ENCODE measurements at regions not wholly inside any gene's neighbourhood (a gene's known extent, or its start where the extent isn't known, plus 50 kb on each side); places are given as distances from the start of the nearest gene placed in this dataset.
"Not testable (repeated sequence)": the region's sequence is repeated elsewhere in the genome, so short reads cannot be mapped to it uniquely, and the experiment has no call there.

DNA sequence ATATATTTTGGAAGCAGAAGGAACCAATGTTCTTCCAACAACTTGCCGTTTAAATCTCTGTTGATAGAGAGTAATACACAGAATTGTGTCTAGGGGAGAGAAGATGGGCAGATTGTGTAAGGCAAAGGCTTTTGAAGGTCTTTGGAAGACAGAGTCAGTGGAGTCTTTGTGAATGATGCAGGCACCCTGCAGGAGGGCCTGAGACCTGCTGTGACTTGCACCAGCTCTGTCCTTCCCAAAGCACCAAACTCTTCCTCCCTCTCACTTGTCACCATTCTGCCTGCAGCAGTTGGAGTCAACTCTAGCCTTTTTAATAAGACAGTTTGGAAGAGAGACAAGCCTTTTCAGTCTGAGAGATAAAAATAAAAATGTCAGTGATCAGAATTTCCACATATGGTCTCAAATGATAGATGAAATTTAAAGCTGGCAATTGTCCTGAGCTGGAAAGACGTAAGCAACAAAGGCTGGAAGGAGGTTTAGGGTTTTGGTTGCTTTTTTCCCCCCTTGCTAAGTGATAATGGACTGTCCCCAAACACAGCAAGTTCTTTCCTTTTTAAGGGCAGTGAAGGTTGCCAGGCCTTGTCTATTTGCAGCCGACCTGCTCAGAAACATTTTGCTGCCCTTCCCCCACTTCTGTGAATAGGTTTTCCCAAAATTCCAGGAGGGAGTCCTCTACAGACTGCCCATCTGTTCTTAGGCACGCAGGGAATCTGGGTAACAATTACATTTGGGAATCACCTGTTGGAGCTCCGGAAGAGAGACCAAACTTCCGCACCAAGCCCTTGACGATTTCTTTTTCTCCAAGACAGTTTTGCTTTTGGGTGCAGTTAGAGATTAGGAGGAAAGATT, 103.0 kb upstream of the NTF3 start:
- DNase-seq, result peak; percentile 34

DNA sequence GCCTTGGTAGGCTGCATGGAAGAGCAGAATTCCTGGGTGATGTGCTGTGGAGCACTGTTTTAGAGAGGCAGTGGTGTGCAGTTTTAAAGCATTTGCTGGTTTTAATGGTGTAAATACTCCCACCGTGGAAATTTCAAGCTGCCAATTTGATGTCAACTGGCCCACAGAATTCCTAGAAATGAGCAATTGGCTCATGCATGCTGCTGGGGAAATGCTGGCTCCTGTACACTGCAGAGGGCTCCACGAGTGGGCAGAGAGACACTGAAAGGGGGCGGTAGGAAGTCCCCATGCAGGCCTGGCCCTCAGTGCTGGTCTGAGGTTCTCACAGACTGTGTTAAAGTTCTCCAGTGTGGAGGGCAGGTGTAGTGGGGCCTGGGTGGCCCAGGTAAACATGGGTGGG, 99.4 kb upstream of the NTF3 start:
- DNase-seq, result no peak

DNA sequence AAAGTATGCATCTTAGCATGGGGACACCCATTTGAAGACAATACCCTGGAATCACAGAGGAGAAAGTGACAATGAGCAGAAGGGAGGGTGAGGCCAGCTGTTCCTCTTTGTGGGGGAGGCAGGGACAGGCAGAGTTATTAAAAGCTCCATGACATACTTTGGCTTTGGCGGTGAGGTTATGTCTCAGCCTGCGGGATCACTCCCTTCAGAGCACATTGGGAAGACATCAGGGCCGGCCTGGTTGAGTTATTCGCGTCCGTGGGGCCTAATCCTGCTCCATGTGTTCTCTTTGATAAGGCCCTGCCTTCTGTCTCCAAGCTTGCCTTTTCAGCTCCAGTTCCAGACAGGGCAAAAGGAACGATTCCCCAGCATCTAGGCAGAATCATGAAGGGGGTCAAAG, 98.8 kb upstream of the NTF3 start:
- DNase-seq, result no peak

DNA sequence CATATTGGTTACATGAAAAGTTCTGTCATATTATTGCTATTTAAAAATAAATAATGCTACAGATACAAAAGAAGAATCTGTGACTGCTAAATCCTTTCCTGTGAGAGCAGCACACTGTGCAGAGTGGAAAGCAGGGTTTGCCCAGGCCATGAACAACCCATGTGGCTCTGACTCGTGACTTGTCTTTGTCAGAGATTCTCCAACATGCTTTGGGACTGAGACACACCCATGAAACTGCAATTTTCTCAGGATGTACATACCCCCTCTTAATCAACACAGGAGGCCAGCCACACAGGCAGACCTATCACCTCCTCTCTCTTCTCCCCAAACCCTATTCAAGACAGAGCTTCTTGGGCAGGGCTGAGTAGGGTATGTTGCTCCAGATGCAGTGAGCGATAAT, 96.8 kb upstream of the NTF3 start:
- DNase-seq, result no peak

DNA sequence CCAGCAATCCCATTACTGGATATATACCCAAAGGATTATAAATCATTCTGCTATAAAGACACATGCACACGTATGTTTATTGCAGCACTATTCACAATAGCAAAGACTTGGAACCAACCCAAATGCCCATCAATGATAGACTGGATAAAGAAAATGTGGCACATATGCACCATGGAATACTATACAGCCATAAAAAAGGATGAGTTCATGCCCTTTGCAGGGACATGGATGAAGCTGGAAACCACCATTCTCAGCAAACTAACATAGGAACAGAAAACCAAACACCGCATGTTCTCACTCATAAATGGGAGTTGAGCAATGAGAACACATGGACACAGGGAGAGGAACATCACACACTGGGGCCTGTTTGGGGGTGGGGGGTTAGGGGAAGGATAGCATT, 90.8 kb upstream of the NTF3 start:
- not testable (repeated sequence) for DNase-seq

DNA sequence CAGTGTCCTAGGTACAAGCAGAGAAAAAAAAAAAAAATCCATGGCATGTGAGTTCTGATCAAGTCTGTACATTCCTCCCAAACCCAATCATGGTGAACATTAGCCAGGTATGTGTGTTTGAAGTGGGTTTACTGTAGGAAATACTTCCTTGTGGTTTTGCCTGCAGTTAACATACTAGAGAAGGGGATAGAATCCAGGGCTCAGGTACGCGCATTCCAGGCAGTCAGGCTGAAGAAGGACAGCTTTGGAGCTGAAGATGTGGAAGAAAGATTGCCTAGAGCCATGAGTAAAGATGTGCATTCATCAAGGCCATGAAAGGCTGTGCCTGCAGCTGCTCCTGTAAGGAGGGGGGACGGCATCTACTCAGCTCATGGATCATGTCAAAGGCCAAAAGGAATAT, 88.2 kb upstream of the NTF3 start:
- DNase-seq, result no peak

DNA sequence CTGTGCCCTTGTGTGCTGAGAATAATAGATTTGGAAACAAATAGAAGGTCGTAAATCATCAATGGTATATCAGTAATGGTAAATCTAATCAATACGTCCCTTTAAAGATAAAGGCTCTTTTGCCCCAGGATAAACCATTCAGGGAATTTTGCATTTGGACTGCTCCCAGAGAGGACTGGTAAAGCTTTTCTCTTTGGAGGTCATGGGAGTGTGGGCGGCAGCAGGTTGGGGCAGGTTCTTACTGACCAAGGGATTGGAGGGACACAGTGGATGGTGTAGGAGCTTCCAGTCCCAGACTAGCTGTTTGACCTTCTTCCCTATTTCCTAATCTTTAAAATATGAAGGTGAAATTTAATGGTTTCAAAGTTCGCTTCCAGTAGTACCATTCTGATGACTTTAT, 87.8 kb upstream of the NTF3 start:
- DNase-seq, result no peak

DNA sequence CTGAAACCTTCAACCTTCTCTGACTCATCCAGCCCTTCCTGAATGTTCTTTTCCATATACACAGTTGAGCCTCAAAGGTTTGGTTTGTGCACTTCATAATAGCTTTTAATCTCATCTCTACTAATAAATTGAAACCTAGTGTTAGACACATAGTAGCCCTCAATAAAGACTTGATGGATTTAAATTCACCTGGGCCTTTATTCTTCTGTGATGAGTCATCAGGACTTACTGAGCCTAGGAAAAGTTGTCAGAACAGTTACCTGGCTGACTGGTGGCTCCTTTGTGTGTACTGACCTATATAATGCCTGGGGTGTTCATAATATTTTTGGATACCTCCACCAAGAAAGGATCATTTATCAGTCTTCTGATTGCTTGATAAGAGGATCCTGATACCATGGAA, 86.4 kb upstream of the NTF3 start:
- DNase-seq, result no peak

DNA sequence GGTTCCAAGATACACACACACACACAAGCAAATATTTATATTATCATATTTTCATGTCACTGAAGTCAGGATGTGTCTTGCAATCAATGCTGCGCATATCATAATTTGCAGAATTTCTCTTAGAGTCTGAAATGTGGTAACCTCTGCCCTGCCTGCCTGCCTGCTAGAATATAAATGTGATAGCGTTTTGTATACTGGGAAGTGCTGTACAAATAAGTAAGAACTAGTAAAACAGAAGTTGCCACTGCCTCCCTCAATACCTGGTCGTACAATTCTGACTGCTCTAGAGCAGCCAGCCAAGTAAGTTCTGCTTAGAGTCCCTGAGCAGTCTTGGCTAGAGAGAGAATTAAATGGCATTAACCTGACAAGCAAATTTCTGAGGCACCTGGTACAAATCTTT, 83.9 kb upstream of the NTF3 start:
- DNase-seq, result no peak

DNA sequence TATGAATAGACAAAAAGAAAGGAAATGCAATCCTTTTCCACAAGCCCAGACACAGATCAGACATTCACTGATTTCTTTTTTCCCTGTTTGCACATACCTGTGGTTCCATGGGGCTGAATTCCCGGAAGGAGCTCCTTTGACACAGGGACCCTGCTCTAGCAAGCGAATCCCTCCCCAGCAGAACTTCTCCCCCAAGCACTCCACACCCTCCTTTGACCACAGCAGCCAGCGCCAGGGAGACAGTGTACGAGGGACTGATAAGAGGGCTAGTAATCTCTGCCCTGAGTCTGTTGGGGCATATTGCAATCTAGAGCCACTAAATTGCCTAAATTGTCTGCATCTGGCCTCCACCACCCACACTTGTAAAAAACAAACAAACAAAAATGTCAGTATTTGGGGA, 83.4 kb upstream of the NTF3 start:
- DNase-seq, result no peak

DNA sequence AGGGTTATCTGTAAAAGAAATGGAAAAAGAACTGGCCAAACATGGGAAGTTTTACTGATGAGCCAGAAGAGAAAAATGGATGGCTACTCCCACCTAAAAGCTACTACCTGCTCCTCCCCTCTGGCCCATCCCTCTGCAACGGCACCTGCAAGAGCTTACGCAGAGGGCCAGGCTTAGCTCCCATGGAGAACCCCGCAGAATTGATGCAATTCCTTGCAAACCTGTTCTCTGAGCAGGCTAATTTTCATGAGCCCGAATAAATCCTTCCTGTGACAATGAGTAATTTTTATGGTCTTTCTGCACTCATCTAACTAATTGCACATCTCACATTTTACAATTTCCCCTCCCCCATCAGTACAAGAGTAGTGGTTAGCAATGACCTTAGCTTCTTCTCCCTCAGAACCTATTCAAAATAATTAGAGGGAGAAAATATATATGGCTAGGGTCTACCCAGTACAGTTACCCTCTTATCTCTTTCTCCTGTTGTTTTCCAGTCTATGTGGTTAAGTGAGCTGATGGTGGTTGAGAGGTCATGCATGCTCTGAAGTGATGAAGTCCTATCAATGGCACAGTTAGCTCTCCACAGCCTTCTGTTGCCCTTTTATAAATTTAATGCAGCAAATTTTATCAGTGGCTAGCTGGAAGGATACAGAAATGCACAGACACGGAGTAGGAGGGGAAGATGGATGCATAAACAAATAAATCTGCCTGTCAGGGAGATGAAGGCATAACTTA, 67.7 kb upstream of the NTF3 start:
- no peak for DNase-seq

DNA sequence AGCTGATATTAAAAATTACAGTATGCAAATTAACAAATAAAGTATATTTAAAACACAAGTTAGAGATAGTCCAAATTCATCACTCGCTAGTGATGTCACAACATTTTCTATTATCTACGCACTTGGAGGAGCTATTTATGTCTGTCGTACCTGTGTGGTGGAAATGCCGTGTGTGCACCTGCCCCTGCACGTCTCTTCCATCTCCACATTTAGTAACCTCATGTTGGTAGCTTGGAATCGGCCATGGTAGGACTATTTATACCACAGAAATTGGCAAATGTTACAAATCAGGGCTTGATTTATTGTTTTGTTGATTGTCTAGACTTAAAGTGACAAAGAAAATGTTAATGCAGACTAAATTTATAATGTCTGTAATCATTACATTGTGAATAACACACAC, 62.6 kb upstream of the NTF3 start:
- DNase-seq, result no peak

DNA sequence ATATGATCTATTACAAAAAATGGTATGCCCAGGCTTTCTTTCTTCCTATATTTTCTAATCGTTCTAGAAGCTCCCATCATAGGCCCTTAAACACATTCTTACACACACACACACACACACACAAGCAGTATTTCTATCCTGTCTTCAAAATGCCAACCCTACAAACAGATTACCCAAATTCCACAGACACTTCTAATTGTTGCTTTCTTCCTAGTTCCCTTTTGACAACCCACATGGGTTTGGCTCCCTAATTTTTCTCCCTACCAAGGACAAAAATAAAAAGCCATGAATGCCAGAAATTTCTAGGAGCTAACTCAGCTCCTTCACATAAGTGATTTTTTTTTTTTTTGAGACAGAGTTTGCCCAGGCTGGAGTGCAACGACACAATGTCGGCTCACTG, 60.3 kb upstream of the NTF3 start:
- no peak for DNase-seq

DNA sequence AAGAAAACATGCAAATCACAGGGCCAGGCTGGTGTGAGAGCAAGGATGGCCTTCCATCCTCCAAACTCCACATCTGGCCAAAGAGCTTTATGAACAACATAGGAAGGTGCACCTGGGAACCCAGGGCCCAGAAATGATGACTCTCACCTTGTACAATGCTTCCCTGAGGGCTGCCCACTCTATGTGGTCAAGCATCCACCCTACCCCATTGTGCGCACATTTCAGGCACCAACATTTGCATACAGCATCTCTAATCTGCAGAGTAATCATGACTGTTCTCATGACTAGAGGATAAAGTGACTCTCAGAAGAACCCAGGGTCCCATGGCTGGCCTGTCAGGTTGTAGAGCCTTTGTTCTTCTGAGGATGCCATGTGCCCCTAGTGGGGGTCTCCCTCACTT, 57.2 kb upstream of the NTF3 start:
- DNase-seq, result no peak

DNA sequence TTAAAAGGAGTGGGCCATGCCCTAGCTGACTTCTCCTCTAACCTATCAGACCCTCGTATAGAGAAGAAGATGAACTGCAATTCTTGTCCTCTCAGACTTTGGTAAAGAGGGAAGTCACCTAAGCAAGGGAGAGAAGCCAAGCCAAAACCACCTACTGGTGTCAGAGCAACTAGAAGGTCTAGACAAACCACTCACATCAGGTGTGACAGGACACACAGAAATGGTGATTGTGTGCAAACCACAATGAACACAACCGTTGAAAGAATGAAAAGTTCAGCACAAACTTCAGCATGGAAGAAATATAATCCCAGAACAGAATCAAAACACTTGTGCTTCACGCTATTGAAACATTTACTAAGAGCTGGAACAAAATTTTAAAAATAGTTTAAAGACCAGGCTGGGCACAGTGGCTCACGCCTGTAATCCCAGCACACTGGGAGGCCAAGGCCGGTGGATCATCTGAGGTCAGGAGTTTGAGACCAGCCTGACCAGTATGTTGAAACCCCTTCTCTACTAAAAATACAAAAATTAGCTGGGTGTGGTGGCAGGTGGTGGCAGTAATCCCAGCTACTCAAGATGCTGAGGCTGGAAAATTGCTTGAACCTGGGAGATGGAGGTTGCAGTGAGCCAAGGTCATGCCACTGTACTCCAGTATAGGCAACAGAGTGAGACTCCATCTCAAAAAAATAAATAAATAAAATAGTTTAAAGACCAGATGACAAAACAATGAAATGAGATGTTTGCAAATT, 56.2 kb upstream of the NTF3 start:
- no peak for DNase-seq

DNA sequence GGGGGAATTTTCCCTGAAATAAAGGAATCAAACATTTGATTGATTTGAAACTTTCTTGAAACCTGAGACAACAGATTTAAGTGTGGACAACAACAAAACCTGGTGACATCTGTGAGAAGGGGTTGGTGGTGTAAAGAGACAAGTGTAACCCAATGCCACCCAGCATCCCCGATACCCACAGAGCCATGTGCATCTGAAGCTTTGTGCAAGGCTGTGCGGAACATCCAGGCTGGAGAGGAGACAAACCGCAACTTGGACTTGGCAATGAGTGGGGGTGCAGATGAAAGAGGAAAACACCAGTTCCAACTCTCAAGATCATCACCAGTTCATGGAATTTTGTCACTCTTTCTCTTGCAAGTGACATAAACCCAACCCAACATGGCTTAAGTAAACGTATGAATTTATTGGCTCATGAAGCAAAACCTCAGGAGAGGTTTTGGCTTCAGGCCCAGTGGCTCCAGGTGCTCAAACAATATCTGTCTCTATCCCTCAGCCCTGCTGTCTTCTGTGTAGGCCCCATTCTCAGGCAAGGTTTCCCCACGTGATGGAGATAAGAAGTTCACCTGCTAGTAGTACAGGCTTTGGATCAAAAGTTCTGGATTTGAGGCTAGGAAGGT, 55.2 kb upstream of the NTF3 start:
- DNase-seq, result peak; percentile 99

DNA sequence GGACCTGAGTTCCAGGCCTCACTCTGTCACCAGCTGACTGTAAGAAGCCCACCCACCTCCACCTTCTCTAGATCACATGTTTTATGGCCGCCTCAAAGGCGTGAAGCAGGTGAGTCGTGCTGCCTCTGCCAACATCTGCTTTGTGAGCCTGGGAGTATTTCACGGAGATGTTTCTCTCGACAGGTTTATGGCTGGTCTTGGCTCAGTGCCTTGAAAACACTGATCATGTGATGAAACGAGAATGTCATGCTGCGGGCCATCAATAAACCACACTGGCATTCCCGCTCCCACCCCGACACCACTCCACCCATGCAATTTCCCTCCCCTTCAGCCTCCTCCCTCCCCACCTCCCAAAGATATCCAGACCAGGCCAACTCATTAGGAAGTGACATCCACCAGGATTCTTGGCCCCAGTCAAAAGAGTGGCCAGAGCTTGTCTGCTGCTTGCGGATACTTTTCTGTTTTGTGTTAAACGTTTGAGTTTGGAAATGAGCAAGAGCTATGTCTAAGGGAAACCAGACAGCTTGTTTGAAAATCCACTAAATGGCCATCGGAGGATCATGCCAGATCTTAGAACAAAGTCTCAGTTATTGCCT, 53.8 kb upstream of the NTF3 start:
- DNase-seq, result no peak

DNA sequence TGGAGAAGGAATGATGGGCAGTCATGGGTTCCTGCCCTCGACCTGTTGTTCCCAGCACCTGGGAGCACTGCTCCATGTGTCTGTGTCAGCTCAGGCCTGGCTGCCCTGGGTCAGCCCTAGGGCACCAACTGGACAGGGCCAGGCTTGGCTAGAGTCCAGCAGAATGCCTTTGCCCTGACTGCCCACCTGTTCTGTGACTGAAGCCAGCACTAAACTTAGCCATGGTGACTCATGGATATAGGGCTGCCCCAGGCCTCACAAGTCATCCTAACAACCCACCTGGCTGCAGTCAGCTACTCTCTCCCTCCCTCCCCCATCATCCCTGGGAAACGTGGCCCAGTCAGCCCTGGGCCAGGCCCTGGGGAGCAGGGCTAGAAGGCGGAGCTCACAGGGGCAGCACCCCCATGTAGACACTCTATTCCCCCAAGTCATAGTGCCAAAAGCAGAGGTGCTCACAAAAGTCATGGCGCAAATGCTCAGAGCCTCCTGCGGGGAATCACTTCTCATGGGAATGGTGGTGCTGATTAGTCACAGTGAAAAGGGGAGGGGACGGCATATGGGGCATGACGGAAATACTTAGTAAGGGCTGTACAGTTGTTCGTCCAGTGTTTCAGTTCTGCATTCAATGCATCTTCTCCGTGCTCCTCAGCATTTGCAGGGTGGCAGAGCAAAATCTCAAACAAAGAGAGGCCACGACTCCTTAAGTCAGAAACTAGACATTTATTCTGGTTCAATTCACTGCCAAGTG, 52.0 kb upstream of the NTF3 start:
- DNase-seq, result peak; percentile 51

Measured in NCI-H146 (cell line).